Naive thymus-derived CD4-positive, alpha-beta T cell (primary cell): ENCODE measurements at regions not wholly inside any gene's neighbourhood (a gene's known extent, or its start where the extent isn't known, plus 50 kb on each side); places are given as distances from the start of the nearest gene placed in this dataset.
"Not testable (repeated sequence)": the region's sequence is repeated elsewhere in the genome, so short reads cannot be mapped to it uniquely, and the experiment has no call there.

Experiments used
- ATAC-seq: fragments of 150-1000 bp; cut with Tn5 transposase; 2 replicates; pipeline ENCODE4 v1.10.0; 2021; ENCODE audit warnings: mild to moderate bottlenecking, moderate library complexity
- CTCF ChIA-PET: fragments of 350-600 bp; sonication (Branson Sonifier 250); formaldehyde crosslinking; loops from one replicate; lab custom pipeline; 2021; ENCODE audit warnings: antibody characterized with exemption; lab: Charles Lee
- POLR2A ChIA-PET: fragments of 350-600 bp; sonication (Branson Sonifier 250); formaldehyde crosslinking; loops from one replicate; lab custom pipeline; 2021; ENCODE audit warnings: antibody characterized with exemption, inconsistent platforms; lab: Charles Lee
- DNase-seq, 9 donors: peaks; one replicate each; pipeline versions ENCODE4 v3.0.0 to v3.0.0-alpha.2; 2020 to 2022; ENCODE audit warnings: mixed read lengths in 1 of 9
- H3K27ac ChIP-seq: one replicate; pipeline ENCODE4 v1.7.0; 2013; ENCODE audit warnings: mild to moderate bottlenecking, low read depth, low read length, moderate library complexity
- H3K27me3 ChIP-seq, 2 donors: one replicate each; pipeline ENCODE4 v1.7.0; 2013; ENCODE audit warnings: low read length in 2 of 2, mild to moderate bottlenecking in 2 of 2, moderate library complexity in 2 of 2; ENCODE audit not compliant: control insufficient read depth in 2 of 2, insufficient read depth in 2 of 2
- H3K36me3 ChIP-seq, 3 experiments: 1 replicate in 2 of 3; 2 replicates in 1 of 3; pipeline ENCODE4 v1.7.0; 2013; ENCODE audit warnings: low read length in 3 of 3, mild to moderate bottlenecking in 3 of 3, moderate library complexity in 1 of 3; ENCODE audit not compliant: insufficient read depth in 3 of 3, control insufficient read depth in 2 of 3
- H3K4me1 ChIP-seq, 2 donors: one replicate each; pipeline ENCODE4 v1.7.0; 2013; ENCODE audit warnings: low read length in 2 of 2, mild to moderate bottlenecking in 2 of 2, moderate library complexity in 1 of 2; ENCODE audit not compliant: control insufficient read depth in 2 of 2, insufficient read depth in 2 of 2
- H3K4me3 ChIP-seq: 2 replicates; pipeline ENCODE4 v1.7.0; 2013; ENCODE audit warnings: mild to moderate bottlenecking, low read length
- H3K9me3 ChIP-seq, 3 experiments: 1 replicate in 2 of 3; 2 replicates in 1 of 3; pipeline ENCODE4 v1.7.0; 2013; ENCODE audit warnings: low read length in 3 of 3; ENCODE audit not compliant: control insufficient read depth in 2 of 3
- H3K27ac Mint-ChIP-seq, 9 donors: one replicate each; pipeline ENCODE4 v1.8.0; 2020 to 2022; ENCODE audit warnings: mixed read lengths in 9 of 9, mild to moderate bottlenecking in 8 of 9, moderate library complexity in 5 of 9, inconsistent platforms in 2 of 9
- H3K27me3 Mint-ChIP-seq, 5 donors: one replicate each; pipeline ENCODE4 v1.8.0; 2021 to 2022; ENCODE audit warnings: mixed read lengths in 5 of 5, mild to moderate bottlenecking in 1 of 5
- H3K36me3 Mint-ChIP-seq, 5 donors: one replicate each; pipeline ENCODE4 v1.8.0; 2020 to 2022; ENCODE audit warnings: mixed read lengths in 5 of 5, mild to moderate bottlenecking in 3 of 5, inconsistent platforms in 1 of 5
- H3K4me1 Mint-ChIP-seq, 7 donors: one replicate each; pipeline ENCODE4 v1.8.0; 2020 to 2022; ENCODE audit warnings: mixed read lengths in 7 of 7, mild to moderate bottlenecking in 3 of 7, inconsistent platforms in 1 of 7
- H3K4me3 Mint-ChIP-seq, 10 donors: one replicate each; pipeline ENCODE4 v1.8.0; 2020 to 2022; ENCODE audit warnings: mild to moderate bottlenecking in 10 of 10, mixed read lengths in 10 of 10, moderate library complexity in 6 of 10, inconsistent platforms in 2 of 10
- H3K9me3 Mint-ChIP-seq, 11 donors: one replicate each; pipeline ENCODE4 v1.8.0; 2020 to 2022; ENCODE audit warnings: mixed read lengths in 11 of 11, mild to moderate bottlenecking in 4 of 11, inconsistent platforms in 1 of 11, moderate library complexity in 1 of 11
- intact Hi-C, 2 donors: fragments of 100-400 bp; cut with micrococcal nuclease; formaldehyde crosslinking; loops; one replicate each; pipeline ENCODE4 v1.15.1; 2023

DNA sequence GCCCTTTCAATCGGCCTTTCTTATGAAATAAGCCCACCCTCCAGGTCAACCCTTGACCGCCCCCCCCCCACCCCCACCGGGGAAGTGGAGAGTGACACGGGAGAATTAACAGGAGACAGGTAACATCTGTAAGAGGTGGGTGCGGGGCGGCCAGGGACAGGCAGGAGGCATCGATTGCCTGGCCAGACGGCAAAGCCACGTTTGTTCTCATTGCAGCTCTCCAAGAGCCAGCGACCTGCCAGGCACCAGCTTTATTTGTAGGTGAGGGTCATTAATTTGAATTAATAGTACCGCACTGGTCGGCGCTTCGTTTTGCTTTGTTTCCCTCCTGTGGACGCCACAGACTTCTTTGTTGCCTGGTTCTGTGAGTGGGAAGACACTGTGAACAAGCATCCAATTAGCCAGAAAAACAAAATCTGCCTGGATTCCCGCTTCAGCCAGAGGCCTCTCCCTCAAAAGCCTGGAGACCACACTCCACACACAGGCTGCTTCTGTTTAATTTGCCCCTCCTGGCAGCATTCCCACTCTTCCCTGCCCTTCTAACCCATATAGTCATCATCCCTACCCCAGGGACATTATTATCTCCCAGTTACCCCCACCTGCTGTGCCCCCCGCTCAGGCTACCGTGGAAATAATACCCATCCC lies 104.5 kb upstream of the OPCML start:
- no peak overlapping the region for H3K27ac ChIP-seq
- intact Hi-C loops = no loop called here

DNA sequence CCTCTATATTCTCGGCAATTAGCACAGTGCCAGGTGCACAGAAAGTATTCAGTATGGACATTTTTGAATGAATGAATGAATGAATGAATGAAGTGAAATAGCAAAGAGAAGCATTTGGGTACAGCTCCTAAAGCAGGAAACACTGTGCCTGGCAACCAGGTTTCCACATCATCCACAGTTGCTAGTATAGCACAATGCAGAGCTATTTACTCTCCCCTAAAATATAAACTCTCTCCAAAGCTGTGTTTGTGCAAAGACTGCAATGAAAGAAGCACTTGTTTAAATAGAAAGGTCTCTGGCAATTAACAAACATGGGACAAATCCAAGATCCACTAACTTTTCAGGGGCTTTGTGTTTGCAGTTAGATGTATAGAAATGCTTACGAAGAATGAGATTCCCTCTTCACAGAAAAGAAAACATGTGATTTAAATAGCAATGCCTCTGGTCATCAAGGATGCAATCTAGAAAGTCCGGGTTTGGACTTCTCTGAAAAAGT lies 103.0 kb upstream of the OPCML start:
- H3K27me3 ChIP-seq = no peaks in the 10 kb centered on the region
- H3K27me3 Mint-ChIP-seq = peaks cover 0 to 19% (median 11%) of the 10 kb centered on the region in 5 donors
- peaks cover 0 to 4% (median 0%) of the 10 kb centered on the region in 5 donors for H3K36me3 Mint-ChIP-seq
- no peaks in the 10 kb centered on the region for H3K4me1 ChIP-seq
- no peaks in the 10 kb centered on the region for H3K4me1 Mint-ChIP-seq
- ChIA-PET POLR2A (no interaction called here), CTCF (no interaction called here)
- peaks cover 0 to 3% (median 0%) of the 10 kb centered on the region in 11 donors for H3K9me3 Mint-ChIP-seq
- no peak overlapping the region for H3K27ac Mint-ChIP-seq
- ATAC-seq (no peak), DNase-seq (no peak)
- no peaks in the 10 kb centered on the region for H3K9me3 ChIP-seq
- intact Hi-C loops = no loop called here
- H3K4me3 ChIP-seq = no peak overlapping the region
- H3K36me3 ChIP-seq = no peaks in the 10 kb centered on the region
- no peak overlapping the region for H3K27ac ChIP-seq
- H3K4me3 Mint-ChIP-seq = no peak overlapping the region

More for the DNA sequence above, 104.5 kb upstream of the OPCML start:
- H3K36me3 Mint-ChIP-seq = peaks cover 0 to 4% (median 0%) of the 10 kb centered on the region in 5 donors
- no peak overlapping the region for H3K4me3 Mint-ChIP-seq
- Histone ChIP-seq H3K4me3 (no peak overlapping the region), H3K9me3 (no peaks in the 10 kb centered on the region), H3K4me1 (no peaks in the 10 kb centered on the region), H3K36me3 (no peaks in the 10 kb centered on the region), H3K27me3 (no peaks in the 10 kb centered on the region)
- ChIA-PET POLR2A (no interaction called here), CTCF (no interaction called here)
- no peak overlapping the region for H3K27ac Mint-ChIP-seq
- ATAC-seq (no peak), DNase-seq (no peak)
- H3K9me3 Mint-ChIP-seq = peaks cover 0 to 5% (median 1%) of the 10 kb centered on the region in 11 donors
- H3K27me3 Mint-ChIP-seq = peaks cover 0 to 24% (median 15%) of the 10 kb centered on the region in 5 donors
- H3K4me1 Mint-ChIP-seq = no peaks in the 10 kb centered on the region

DNA sequence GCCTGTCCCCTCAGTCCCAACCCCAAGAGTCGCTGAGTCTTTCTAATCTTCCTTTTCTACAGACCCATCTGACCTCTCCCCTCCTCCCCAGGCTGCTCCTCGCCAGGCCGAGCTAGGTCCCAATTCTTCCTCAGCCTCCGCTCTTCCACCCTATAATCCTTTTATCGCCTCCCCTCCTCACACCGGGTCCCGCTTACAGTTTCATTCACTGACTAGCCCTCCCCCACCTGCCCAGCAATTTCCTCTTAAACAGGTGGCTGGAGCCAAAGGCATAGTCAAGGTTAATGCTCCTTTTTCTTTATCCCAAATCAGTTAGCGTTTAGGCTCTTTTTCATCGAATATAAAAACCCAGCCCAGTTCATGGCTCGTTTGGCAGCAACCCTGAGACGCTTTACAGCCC lies 96.1 kb upstream of the OPCML start:
- H3K4me1 ChIP-seq, H3K9me3 Mint-ChIP-seq, H3K27ac Mint-ChIP-seq, H3K4me1 Mint-ChIP-seq, DNase-seq, H3K4me3 ChIP-seq, ATAC-seq, CTCF ChIA-PET, intact Hi-C loops, H3K27me3 ChIP-seq, H3K36me3 ChIP-seq, H3K9me3 ChIP-seq, POLR2A ChIA-PET, H3K27ac ChIP-seq, H3K36me3 Mint-ChIP-seq: not testable (repeated sequence)
- H3K27me3 Mint-ChIP-seq = peaks cover 0 to 12% (median 5%) of the 10 kb centered on the region in 5 donors
- H3K4me3 Mint-ChIP-seq = peak overlapping the region in 1 of 10 donors; percentile 14

DNA sequence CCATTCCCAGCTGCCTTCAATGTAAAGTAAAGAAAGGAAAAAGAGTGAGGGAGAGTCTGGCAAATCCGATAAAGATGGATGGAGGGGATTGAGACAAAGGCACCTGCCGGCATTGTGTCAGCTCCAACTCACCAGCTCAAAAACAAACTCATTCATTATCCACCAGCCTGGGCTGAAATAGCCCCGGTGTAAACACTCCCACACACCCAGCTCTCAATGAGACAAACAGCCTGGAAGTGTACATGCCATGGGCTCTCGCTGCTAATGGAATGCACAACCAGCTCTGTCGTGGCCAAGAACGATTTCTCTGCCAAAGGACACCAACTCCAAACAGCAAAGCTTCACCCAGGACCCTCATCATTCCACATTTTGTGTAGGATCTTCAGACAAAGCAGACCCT lies 89.3 kb upstream of the OPCML start:
- no peak overlapping the region for H3K4me3 Mint-ChIP-seq
- no peak overlapping the region for H3K27ac ChIP-seq
- H3K36me3 Mint-ChIP-seq = no peaks in the 10 kb centered on the region
- no peaks in the 10 kb centered on the region for H3K27me3 ChIP-seq
- intact Hi-C loops = no loop called here
- no peak overlapping the region for H3K4me3 ChIP-seq
- ChIA-PET POLR2A (interaction anchor here (0.7 kb wide), 1 partner anchor 1550 kb away, joined by 6 read pairs; no protein-coding TSS in a partner anchor), CTCF (no interaction called here)
- no peaks in the 10 kb centered on the region for H3K9me3 ChIP-seq
- H3K27ac Mint-ChIP-seq = no peak overlapping the region
- H3K9me3 Mint-ChIP-seq = peaks cover 0 to 23% (median 5%) of the 10 kb centered on the region in 11 donors
- DNase-seq = no peak
- no peak for ATAC-seq
- no peaks in the 10 kb centered on the region for H3K27me3 Mint-ChIP-seq
- no peaks in the 10 kb centered on the region for H3K4me1 ChIP-seq
- H3K36me3 ChIP-seq = no peaks in the 10 kb centered on the region
- peaks cover 0 to 1% (median 0%) of the 10 kb centered on the region in 7 donors for H3K4me1 Mint-ChIP-seq

DNA sequence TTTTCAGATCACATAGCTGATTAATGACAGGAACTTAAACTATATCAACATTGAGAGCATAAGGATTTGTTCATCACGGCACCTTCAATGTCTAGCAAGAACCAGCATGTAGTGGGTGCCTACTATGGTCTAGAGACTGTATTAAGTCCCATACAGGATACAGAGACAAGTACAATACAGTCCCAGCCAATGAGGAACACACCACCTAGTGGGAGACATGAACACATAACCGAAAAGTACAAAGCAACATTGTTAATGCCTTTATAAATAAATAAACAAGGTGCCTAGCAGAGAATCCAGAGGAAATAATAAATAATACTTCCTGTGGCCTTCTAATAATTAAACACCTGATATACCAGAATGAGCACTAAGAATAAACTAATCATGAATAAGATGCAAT lies 87.7 kb upstream of the OPCML start:
- Mint-ChIP-seq H3K27me3 (no peaks in the 10 kb centered on the region), H3K27ac (no peak overlapping the region)
- no peak overlapping the region for H3K4me3 ChIP-seq

DNA sequence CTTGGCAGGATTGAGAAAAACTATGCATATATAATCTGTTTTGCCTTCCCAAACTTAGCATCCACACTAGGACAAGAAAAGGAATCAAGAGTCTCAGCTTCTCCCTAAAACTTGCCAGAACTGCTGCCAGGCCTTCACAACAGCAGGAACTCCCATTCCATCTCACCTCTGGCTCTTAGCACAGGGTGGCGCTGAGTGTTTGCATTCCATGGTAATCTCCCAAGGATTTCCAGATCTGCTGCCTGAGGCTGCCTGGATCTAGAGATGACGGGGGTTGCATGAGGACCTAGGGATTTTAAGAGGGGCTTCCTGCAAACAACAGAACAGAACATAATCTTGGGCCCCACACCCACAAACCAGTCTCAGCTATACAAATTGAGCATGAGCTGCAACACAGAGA lies 87.1 kb upstream of the OPCML start:
- intact Hi-C loops = no loop called here
- H3K27me3 ChIP-seq = no peaks in the 10 kb centered on the region
- no peaks in the 10 kb centered on the region for H3K4me1 ChIP-seq
- Mint-ChIP-seq H3K4me1 (no peaks in the 10 kb centered on the region), H3K27ac (no peak overlapping the region), H3K27me3 (no peaks in the 10 kb centered on the region), H3K9me3 (peaks cover 0 to 32% (median 5%) of the 10 kb centered on the region in 11 donors), H3K36me3 (no peaks in the 10 kb centered on the region), H3K4me3 (no peak overlapping the region)
- POLR2A ChIA-PET = no interaction called here
- ATAC-seq (no peak), DNase-seq (no peak)
- CTCF ChIA-PET = no interaction called here
- no peaks in the 10 kb centered on the region for H3K36me3 ChIP-seq
- H3K27ac ChIP-seq = no peak overlapping the region
- no peaks in the 10 kb centered on the region for H3K9me3 ChIP-seq
- no peak overlapping the region for H3K4me3 ChIP-seq

More for the DNA sequence above, 87.7 kb upstream of the OPCML start:
- intact Hi-C loops = no loop called here
- DNase-seq (no peak), ATAC-seq (no peak)
- H3K36me3 ChIP-seq = no peaks in the 10 kb centered on the region
- Mint-ChIP-seq H3K4me3 (no peak overlapping the region), H3K9me3 (peaks cover 0 to 32% (median 5%) of the 10 kb centered on the region in 11 donors), H3K36me3 (no peaks in the 10 kb centered on the region), H3K4me1 (no peaks in the 10 kb centered on the region)
- no peak overlapping the region for H3K27ac ChIP-seq
- H3K4me1 ChIP-seq = no peaks in the 10 kb centered on the region
- H3K9me3 ChIP-seq = no peaks in the 10 kb centered on the region
- ChIA-PET POLR2A (no interaction called here), CTCF (no interaction called here)
- no peaks in the 10 kb centered on the region for H3K27me3 ChIP-seq

DNA sequence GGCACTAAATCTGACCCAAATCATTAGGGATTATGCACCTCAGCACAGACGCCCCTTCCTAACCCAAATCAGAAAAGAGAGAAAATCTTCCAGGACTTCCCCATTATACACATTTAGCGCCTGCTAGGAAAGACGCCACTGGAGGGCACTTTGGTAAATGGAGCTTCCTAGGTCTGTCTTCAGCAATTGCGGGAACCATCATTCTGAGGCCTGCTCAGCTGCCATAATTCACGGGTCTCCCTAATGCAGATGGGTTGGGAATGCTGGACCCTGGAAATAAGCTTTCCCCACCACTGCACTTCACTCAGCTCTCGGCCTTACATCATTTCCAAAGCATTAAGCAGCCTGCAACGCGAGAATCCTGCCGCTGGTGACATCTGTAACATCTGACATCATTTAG lies 86.2 kb upstream of the OPCML start:
- Histone ChIP-seq H3K9me3 (no peaks in the 10 kb centered on the region), H3K4me1 (no peaks in the 10 kb centered on the region), H3K36me3 (no peaks in the 10 kb centered on the region), H3K4me3 (no peak overlapping the region), H3K27ac (no peak overlapping the region), H3K27me3 (no peaks in the 10 kb centered on the region)
- ChIA-PET CTCF (no interaction called here), POLR2A (no interaction called here)
- H3K9me3 Mint-ChIP-seq = peaks cover 0 to 37% (median 6%) of the 10 kb centered on the region in 11 donors
- H3K27ac Mint-ChIP-seq = no peak overlapping the region
- no peak overlapping the region for H3K4me3 Mint-ChIP-seq
- H3K27me3 Mint-ChIP-seq = no peaks in the 10 kb centered on the region
- intact Hi-C loops = no loop called here
- no peaks in the 10 kb centered on the region for H3K36me3 Mint-ChIP-seq
- DNase-seq (no peak), ATAC-seq (no peak)
- no peaks in the 10 kb centered on the region for H3K4me1 Mint-ChIP-seq
